ENCODE measurements at regions not wholly inside any gene's neighbourhood (a gene's known extent, or its start where the extent isn't known, plus 50 kb on each side); places are given as distances from the start of the nearest gene placed in this dataset.

DNA sequence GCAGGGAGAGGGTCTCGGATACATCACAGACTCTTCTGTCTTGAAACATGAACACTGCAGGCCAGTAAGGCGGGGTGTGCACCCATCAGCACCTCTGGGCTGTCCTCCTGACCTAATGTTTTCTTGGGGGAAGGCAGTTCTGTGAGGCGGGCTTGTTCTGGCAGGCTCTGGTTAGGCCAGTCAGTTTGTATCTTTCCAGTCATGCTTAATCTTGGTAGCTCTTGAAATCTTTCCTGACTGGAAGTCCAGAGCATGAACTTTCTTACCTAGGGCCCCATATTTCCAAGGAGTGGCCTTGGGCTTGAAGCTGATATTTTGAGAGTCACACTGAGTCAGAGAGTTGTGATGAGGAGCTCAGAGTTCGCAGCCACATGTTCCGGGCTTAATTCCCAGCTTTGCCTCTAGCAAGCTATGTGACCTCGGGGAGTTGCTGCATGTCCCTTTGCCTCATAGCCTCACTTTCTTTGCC, 54.2 kb upstream of the RASSF6 start:
- TF ChIP-seq CTCF (IDR thresholded peaks at IDR 0.05) = no peak
- TF ChIP-seq POLR2A (IDR thresholded peaks at IDR 0.05) = no peak

Data from right lobe of liver (tissue), 4 donors.